HCT116 (cell line): ENCODE measurements at regions not wholly inside any gene's neighbourhood (a gene's known extent, or its start where the extent isn't known, plus 50 kb on each side); places are given as distances from the start of the nearest gene placed in this dataset.

Experiments
- ATAC-seq: fragments of 200-7000 bp; cut with Tn5 transposase; 2 replicates; pipeline ENCODE4 v1.9.1; 2020; ENCODE audit warnings: mild to moderate bottlenecking, moderate library complexity
- BruUV-seq: library from RNA; stranded (reverse); fragments of 400-500 nt; replicated peaks from 2 replicates; lab custom pipeline; 2021; lab: Mats Ljungman, UMichigan
- CTCF ChIA-PET: fragments of 300-600 bp; sonication (Branson Sonifier 250); formaldehyde crosslinking; loops from one replicate; lab custom pipeline; 2021; ENCODE audit warnings: antibody characterized with exemption; lab: Charles Lee
- POLR2A ChIA-PET: fragments of 300-600, 350-600 bp; sonication (Branson Sonifier 250); formaldehyde crosslinking; loops from one replicate; lab custom pipeline; 2021; ENCODE audit warnings: antibody characterized with exemption; lab: Charles Lee
- RAD21 ChIA-PET, 2 experiments: fragments of 300-600 bp; sonication (Branson Sonifier 250); formaldehyde crosslinking; loops; one replicate each; lab custom pipeline; 2023; ENCODE audit warnings: low total read pairs in 2 of 2; ENCODE audit not compliant: uncharacterized antibody in 2 of 2, unreplicated experiment in 2 of 2, low non-redundant PET in 1 of 2; lab: Charles Lee
- DNase-seq: peaks from one replicate; pipeline ENCODE4 v3.0.0-alpha.2; 2010; ENCODE audit warnings: low read depth, low spot score
- H2AFZ ChIP-seq: fragments of 200-600 bp; shearing (Covaris generic), sonication (generic); 2 replicates; pipeline ENCODE4 v1.6.1; 2017; ENCODE audit warnings: low read depth, mixed run types, mixed read lengths, antibody characterized with exemption, low read length; ENCODE audit not compliant: poor library complexity, severe bottlenecking
- H3K27ac ChIP-seq: 2 replicates; pipeline ENCODE4 v1.5.1; 2012; ENCODE audit warnings: low read depth, low read length
- H3K27me3 ChIP-seq: fragments of 200-600 bp; sonication (generic); 2 replicates; pipeline ENCODE4 v1.6.1; 2016; ENCODE audit warnings: mixed run types, low read length, mixed read lengths; ENCODE audit not compliant: insufficient read depth
- H3K36me3 ChIP-seq, 2 experiments: fragments of 200-500 bp in 1 of 2; fragments of 200-600 bp in 1 of 2; sonication (Bioruptor generic) in 1 of 2; sonication (generic) in 1 of 2; 2 replicates each; pipeline versions ENCODE4 v1.5.1 to v1.6.1; 2014 to 2016; ENCODE audit warnings: low read length in 2 of 2, inconsistent platforms in 1 of 2, mixed read lengths in 1 of 2, mixed run types in 1 of 2; ENCODE audit not compliant: insufficient read depth in 2 of 2, control insufficient read depth in 1 of 2
- H3K4me1 ChIP-seq, 2 experiments: fragments of 200-600 bp in 1 of 2; sonication (generic) in 1 of 2; 2 replicates each; pipeline versions ENCODE4 v1.5.1 to v1.6.1; 2012 to 2017; ENCODE audit warnings: low read length in 2 of 2, inconsistent platforms in 1 of 2, mild to moderate bottlenecking in 1 of 2, mixed read lengths in 1 of 2, mixed run types in 1 of 2, moderate library complexity in 1 of 2; ENCODE audit not compliant: insufficient read depth in 2 of 2, control insufficient read depth in 1 of 2
- H3K4me2 ChIP-seq: fragments of 200-600 bp; sonication (generic); 2 replicates; pipeline ENCODE4 v1.6.1; 2017; ENCODE audit warnings: mixed run types, low read length, mixed read lengths
- H3K4me3 ChIP-seq, 2 experiments: fragments of 200-600 bp in 1 of 2; sonication (generic) in 1 of 2; replicated peaks in 1 of 2; 2 replicates each; pipeline ENCODE4 v1.5.1; 2011 to 2016; ENCODE audit warnings: low read length in 2 of 2, control low read depth in 1 of 2, low read depth in 1 of 2, mild to moderate bottlenecking in 1 of 2, mixed read lengths in 1 of 2, mixed run types in 1 of 2
- H3K79me2 ChIP-seq: fragments of 200-600 bp; sonication (generic); 2 replicates; pipeline ENCODE4 v1.6.1; 2017; ENCODE audit warnings: mild to moderate bottlenecking, mixed run types, low read length, moderate library complexity, mixed read lengths; ENCODE audit not compliant: insufficient read depth
- H3K9ac ChIP-seq: fragments of 200-600 bp; sonication (generic); 2 replicates; pipeline ENCODE4 v1.6.1; 2016; ENCODE audit warnings: low read length, mixed read lengths
- H3K9me2 ChIP-seq: fragments of 200-600 bp; sonication (generic), shearing (Covaris generic); 2 replicates; pipeline ENCODE4 v1.6.1; 2017; ENCODE audit warnings: mixed run types, mild to moderate bottlenecking, moderate library complexity; ENCODE audit not compliant: insufficient read depth
- H3K9me3 ChIP-seq, 2 experiments: fragments of 200-500 bp in 1 of 2; fragments of 200-600 bp in 1 of 2; sonication (Bioruptor generic) in 1 of 2; sonication (generic) in 1 of 2; 2 replicates each; pipeline ENCODE4 v1.6.1; 2014 to 2017; ENCODE audit warnings: low read length in 2 of 2, mixed read lengths in 2 of 2, inconsistent platforms in 1 of 2, low read depth in 1 of 2, mild to moderate bottlenecking in 1 of 2, mixed run types in 1 of 2, moderate library complexity in 1 of 2; ENCODE audit not compliant: control insufficient read depth in 1 of 2, insufficient read depth in 1 of 2
- H4K20me1 ChIP-seq: fragments of 200-600 bp; sonication (generic), shearing (Covaris generic); 2 replicates; pipeline ENCODE4 v1.6.1; 2017; ENCODE audit warnings: mixed run types, mild to moderate bottlenecking, moderate library complexity; ENCODE audit not compliant: insufficient read depth
- ATF3 ChIP-seq: IDR thresholded peaks from 2 replicates; pipeline ENCODE4 v1.6.1; 2012
- CBX3 ChIP-seq: IDR thresholded peaks from 2 replicates; pipeline ENCODE4 v1.6.1; 2012; ENCODE audit warnings: low read depth
- CEBPB ChIP-seq: IDR thresholded peaks from 2 replicates; pipeline ENCODE4 v1.6.1; 2012; ENCODE audit warnings: low read depth
- EGR1 ChIP-seq: IDR thresholded peaks from 2 replicates; pipeline ENCODE4 v1.6.1; 2012; ENCODE audit warnings: low read depth
- EZH2 ChIP-seq: fragments of 200-600 bp; sonication (generic); IDR thresholded peaks from 2 replicates; pipeline ENCODE4 v1.6.1; 2017; ENCODE audit warnings: antibody characterized with exemption, mixed run types
- FOSL1 ChIP-seq: IDR thresholded peaks from 2 replicates; pipeline ENCODE4 v1.6.1; 2012; ENCODE audit warnings: low read depth
- JUND ChIP-seq: IDR thresholded peaks from 2 replicates; pipeline ENCODE4 v1.6.1; 2012
- MAX ChIP-seq: IDR thresholded peaks from 2 replicates; pipeline ENCODE4 v1.6.1; 2012
- POLR2AphosphoS5 ChIP-seq: IDR thresholded peaks from 2 replicates; pipeline ENCODE4 v1.6.1; 2011; ENCODE audit warnings: mild to moderate bottlenecking, low read depth, low read length, moderate library complexity
- RAD21 ChIP-seq: IDR thresholded peaks from 2 replicates; pipeline ENCODE4 v1.6.1; 2012; ENCODE audit warnings: low read depth, mild to moderate bottlenecking
- SIN3A ChIP-seq: IDR thresholded peaks from 2 replicates; pipeline ENCODE4 v1.6.1; 2012; ENCODE audit warnings: low read depth
- SRF ChIP-seq: IDR thresholded peaks from 2 replicates; pipeline ENCODE4 v1.6.1; 2012; ENCODE audit warnings: low read depth
- TCF7L2 ChIP-seq: IDR thresholded peaks from 2 replicates; pipeline ENCODE4 v1.7.0; 2011; ENCODE audit warnings: borderline replicate concordance, inconsistent platforms; ENCODE audit not compliant: insufficient read depth, insufficient read length; ENCODE audit errors: extremely low read depth
- ZBTB33 ChIP-seq: IDR thresholded peaks from 2 replicates; pipeline ENCODE4 v1.6.1; 2011; ENCODE audit warnings: mild to moderate bottlenecking, low read length, moderate library complexity; ENCODE audit not compliant: insufficient replicate concordance; ENCODE audit errors: extremely low read depth
- ZNF274 ChIP-seq: fragments of 200-500 bp; sonication (Bioruptor generic); IDR thresholded peaks from 2 replicates; pipeline ENCODE4 v1.6.1; 2014; ENCODE audit warnings: mild to moderate bottlenecking, low read depth, low read length, inconsistent platforms
- intact Hi-C: fragments of 100-400 bp; cut with micrococcal nuclease; formaldehyde crosslinking; loops from 2 replicates; pipeline ENCODE4 v1.10.0; 2022
- TF ChIP-seq, protein P1 (sequence below), 3 experiments: fragments of 200-600 bp in 1 of 3; sonication (generic) in 1 of 3; IDR thresholded peaks in 2 of 3; conservative IDR thresholded peaks in 1 of 3; 2 replicates each; pipeline ENCODE4 v1.5.1; 2012 to 2017; ENCODE audit warnings: low read depth in 2 of 3, low read length in 2 of 3, antibody characterized with exemption in 1 of 3, borderline replicate concordance in 1 of 3, control low read depth in 1 of 3, mild to moderate bottlenecking in 1 of 3, mixed read lengths in 1 of 3, mixed run types in 1 of 3, moderate library complexity in 1 of 3; ENCODE audit not compliant: insufficient read depth in 1 of 3
- TF ChIP-seq, protein P2 (sequence below): IDR thresholded peaks from 2 replicates; pipeline ENCODE4 v1.6.1; 2012; ENCODE audit warnings: low read depth

DNA sequence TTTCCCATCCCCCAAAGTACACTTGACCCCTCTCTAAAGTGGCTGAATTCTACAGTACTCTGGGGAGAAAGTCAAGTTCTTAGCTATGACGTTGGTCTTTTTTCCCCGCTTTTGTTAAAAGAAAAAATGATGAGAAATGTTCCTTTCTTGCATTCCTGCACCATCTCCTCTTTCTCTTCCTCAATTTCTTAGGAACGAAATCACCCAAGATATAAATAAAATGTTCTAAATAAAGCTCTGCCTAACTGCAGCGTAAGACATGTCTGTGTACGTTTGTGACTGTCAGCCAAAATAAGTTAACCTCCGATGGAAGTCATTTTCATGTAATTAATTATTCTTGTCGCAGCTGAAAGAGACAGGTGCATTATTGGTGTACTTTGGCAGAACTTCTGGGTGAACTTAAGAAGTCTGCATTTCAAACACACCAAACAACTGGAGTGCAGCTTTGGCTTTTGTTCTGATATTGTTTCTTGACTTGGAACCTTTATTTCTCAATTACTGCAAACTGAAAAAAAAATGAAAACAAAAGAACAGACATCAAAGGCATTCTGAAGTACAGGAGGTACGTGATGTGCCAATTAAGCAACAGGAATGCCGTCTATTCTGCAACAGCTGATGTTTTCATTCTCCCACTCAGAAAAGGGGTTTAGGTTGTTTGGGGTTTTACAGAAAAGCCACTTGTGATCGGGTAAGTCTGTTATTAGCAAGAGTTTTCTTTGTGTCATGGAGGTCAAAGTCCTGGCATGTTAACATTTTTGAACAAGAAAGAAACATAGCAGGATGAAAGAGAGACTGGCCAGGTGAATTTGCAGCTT lies 82.4 kb upstream of the SDK1 start:
- no peak for DNase-seq
- ATAC-seq, result no peak
- Histone ChIP-seq H3K27ac (no peak overlapping the region), H3K36me3 (no peaks in the 10 kb centered on the region), H3K9me3 (no peaks in the 10 kb centered on the region), H3K79me2 (no peaks in the 10 kb centered on the region), H3K9me2 (no peaks in the 10 kb centered on the region)
- RAD21 ChIA-PET, result no interaction called here
- CTCF ChIA-PET, result no interaction called here
- POLR2A ChIA-PET, result no interaction called here
- no peak for TF ChIP-seq CBX3
- TF ChIP-seq SRF, result no peak
- TF ChIP-seq ATF3, result no peak
- no peak for TF ChIP-seq ZNF274
- TF ChIP-seq, protein P1, sequence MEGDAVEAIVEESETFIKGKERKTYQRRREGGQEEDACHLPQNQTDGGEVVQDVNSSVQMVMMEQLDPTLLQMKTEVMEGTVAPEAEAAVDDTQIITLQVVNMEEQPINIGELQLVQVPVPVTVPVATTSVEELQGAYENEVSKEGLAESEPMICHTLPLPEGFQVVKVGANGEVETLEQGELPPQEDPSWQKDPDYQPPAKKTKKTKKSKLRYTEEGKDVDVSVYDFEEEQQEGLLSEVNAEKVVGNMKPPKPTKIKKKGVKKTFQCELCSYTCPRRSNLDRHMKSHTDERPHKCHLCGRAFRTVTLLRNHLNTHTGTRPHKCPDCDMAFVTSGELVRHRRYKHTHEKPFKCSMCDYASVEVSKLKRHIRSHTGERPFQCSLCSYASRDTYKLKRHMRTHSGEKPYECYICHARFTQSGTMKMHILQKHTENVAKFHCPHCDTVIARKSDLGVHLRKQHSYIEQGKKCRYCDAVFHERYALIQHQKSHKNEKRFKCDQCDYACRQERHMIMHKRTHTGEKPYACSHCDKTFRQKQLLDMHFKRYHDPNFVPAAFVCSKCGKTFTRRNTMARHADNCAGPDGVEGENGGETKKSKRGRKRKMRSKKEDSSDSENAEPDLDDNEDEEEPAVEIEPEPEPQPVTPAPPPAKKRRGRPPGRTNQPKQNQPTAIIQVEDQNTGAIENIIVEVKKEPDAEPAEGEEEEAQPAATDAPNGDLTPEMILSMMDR (IDR thresholded peaks at IDR 0.05 in 2 of 3, conservative IDR thresholded peaks at IDR 0.05 in 1 of 3; ENCODE audit: borderline replicate concordance in 1 of 3, insufficient read depth in 1 of 3, low read depth in 2 of 3, low read length in 2 of 3), result no peak
- no peak for TF ChIP-seq EZH2
- no peak for TF ChIP-seq MAX
- TF ChIP-seq TCF7L2, result no peak
- no peak for TF ChIP-seq ZBTB33
- TF ChIP-seq EGR1, result no peak
- no peak for TF ChIP-seq JUND
- no peak for TF ChIP-seq CEBPB
- no peak for TF ChIP-seq SIN3A
- no peak for TF ChIP-seq RAD21
- TF ChIP-seq FOSL1, result no peak
- TF ChIP-seq, protein P2, sequence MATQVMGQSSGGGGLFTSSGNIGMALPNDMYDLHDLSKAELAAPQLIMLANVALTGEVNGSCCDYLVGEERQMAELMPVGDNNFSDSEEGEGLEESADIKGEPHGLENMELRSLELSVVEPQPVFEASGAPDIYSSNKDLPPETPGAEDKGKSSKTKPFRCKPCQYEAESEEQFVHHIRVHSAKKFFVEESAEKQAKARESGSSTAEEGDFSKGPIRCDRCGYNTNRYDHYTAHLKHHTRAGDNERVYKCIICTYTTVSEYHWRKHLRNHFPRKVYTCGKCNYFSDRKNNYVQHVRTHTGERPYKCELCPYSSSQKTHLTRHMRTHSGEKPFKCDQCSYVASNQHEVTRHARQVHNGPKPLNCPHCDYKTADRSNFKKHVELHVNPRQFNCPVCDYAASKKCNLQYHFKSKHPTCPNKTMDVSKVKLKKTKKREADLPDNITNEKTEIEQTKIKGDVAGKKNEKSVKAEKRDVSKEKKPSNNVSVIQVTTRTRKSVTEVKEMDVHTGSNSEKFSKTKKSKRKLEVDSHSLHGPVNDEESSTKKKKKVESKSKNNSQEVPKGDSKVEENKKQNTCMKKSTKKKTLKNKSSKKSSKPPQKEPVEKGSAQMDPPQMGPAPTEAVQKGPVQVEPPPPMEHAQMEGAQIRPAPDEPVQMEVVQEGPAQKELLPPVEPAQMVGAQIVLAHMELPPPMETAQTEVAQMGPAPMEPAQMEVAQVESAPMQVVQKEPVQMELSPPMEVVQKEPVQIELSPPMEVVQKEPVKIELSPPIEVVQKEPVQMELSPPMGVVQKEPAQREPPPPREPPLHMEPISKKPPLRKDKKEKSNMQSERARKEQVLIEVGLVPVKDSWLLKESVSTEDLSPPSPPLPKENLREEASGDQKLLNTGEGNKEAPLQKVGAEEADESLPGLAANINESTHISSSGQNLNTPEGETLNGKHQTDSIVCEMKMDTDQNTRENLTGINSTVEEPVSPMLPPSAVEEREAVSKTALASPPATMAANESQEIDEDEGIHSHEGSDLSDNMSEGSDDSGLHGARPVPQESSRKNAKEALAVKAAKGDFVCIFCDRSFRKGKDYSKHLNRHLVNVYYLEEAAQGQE, result no peak
- no peak for TF ChIP-seq POLR2AphosphoS5
- TF ChIP-seq, all 23 proteins: peak for 0
- peaks cover 19% of the 10 kb centered on the region for H3K27me3 ChIP-seq
- H4K20me1 ChIP-seq, result no peaks in the 10 kb centered on the region
- intact Hi-C loops, result no loop called here
- no peaks in the 10 kb centered on the region; a peak in 1 of 4 replicates for H3K4me1 ChIP-seq
- no peak overlapping the region for H2AFZ ChIP-seq
- no peak overlapping the region for H3K4me2 ChIP-seq
- H3K9ac ChIP-seq, result no peak overlapping the region
- no TSS peak for BruUV-seq
- no peak overlapping the region for H3K4me3 ChIP-seq
